Spleen (tissue), 11 donors: ENCODE measurements at regions not wholly inside any gene's neighbourhood (a gene's known extent, or its start where the extent isn't known, plus 50 kb on each side); places are given as distances from the start of the nearest gene placed in this dataset.
A peak's percentile ranks its signal among the peaks of the same experiment; 100 is the strongest.

Experiments used
- DNase-seq: peaks from one replicate; pipeline ENCODE4 v3.0.0-alpha.2; 2020
- H3K27ac ChIP-seq, 8 donors: fragments of 200-600 bp; sonication (generic) in 7 of 8; 1 replicate in 4 of 8; 2 replicates in 4 of 8; pipeline versions ENCODE4 v1.5.0 to v1.8.0; 2016 to 2021; ENCODE audit warnings: inconsistent platforms in 4 of 8, mild to moderate bottlenecking in 4 of 8, moderate library complexity in 1 of 8
- H3K27me3 ChIP-seq, 7 donors: fragments of 200-600 bp; sonication (generic) in 6 of 7; replicated peaks in 1 of 7; 1 replicate in 4 of 7; 2 replicates in 3 of 7; pipeline versions ENCODE4 v1.5.0 to v1.8.0; 2016 to 2021; ENCODE audit warnings: inconsistent platforms in 3 of 7, mild to moderate bottlenecking in 1 of 7
- H3K36me3 ChIP-seq, 6 donors: fragments of 200-600 bp; sonication (generic) in 5 of 6; 1 replicate in 4 of 6; 2 replicates in 2 of 6; pipeline versions ENCODE4 v1.5.0 to v1.8.0; 2016 to 2021; ENCODE audit warnings: inconsistent platforms in 2 of 6
- H3K4me1 ChIP-seq, 6 donors: fragments of 200-600 bp; sonication (generic) in 5 of 6; 1 replicate in 3 of 6; 2 replicates in 3 of 6; pipeline versions ENCODE4 v1.5.0 to v1.8.0; 2016 to 2021; ENCODE audit warnings: inconsistent platforms in 3 of 6
- H3K4me3 ChIP-seq, 8 donors: fragments of 200-600 bp; sonication (generic) in 7 of 8; 1 replicate in 4 of 8; 2 replicates in 4 of 8; pipeline versions ENCODE4 v1.5.0 to v1.8.0; 2016 to 2021; ENCODE audit warnings: inconsistent platforms in 4 of 8, mild to moderate bottlenecking in 4 of 8, moderate library complexity in 2 of 8
- H3K9me3 ChIP-seq, 8 donors: fragments of 200-600 bp; sonication (generic) in 7 of 8; 1 replicate in 4 of 8; 2 replicates in 4 of 8; pipeline versions ENCODE4 v1.5.0 to v1.8.0; 2016 to 2021; ENCODE audit warnings: inconsistent platforms in 4 of 8
- POLR2A ChIP-seq, 3 donors: fragments of 450-650 bp; IDR thresholded peaks; one replicate each; pipeline ENCODE4 v1.5.1; 2017; ENCODE audit warnings: antibody characterized with exemption in 3 of 3, mild to moderate bottlenecking in 1 of 3
- POLR2AphosphoS5 ChIP-seq, 3 donors: sonication (generic); formaldehyde crosslinking; IDR thresholded peaks; one replicate each; pipeline ENCODE4 v1.5.1; 2017; ENCODE audit warnings: antibody characterized with exemption in 3 of 3
- WGBS, 5 donors: extraction: QIAGEN DNeasy Blood & Tissue Kit in 3 of 5; methylation state at CpG; one replicate each; pipeline versions ENCODE4 v1.1.5 to v1.1.7; 2013 to 2018; 5-methylcytosine and 5-hydroxymethylcytosine counted together
- intact Hi-C: fragments of 100-400 bp; cut with DNase I; formaldehyde crosslinking; loops from one replicate; pipeline ENCODE4 v1.15.0; 2023; ENCODE audit warnings: low total_unique reads
- TF ChIP-seq, protein P1 (sequence below), 11 experiments: fragments of 200-600 bp in 7 of 11; fragments of 450-650 bp in 4 of 11; sonication (generic) in 4 of 11; IDR thresholded peaks in 8 of 11; conservative IDR thresholded peaks in 3 of 11; 1 replicate in 7 of 11; 2 replicates in 4 of 11; pipeline versions ENCODE4 v1.4.0 to v1.8.0; 2016 to 2021; ENCODE audit warnings: antibody characterized with exemption in 11 of 11, inconsistent platforms in 4 of 11, mild to moderate bottlenecking in 1 of 11
- donor health status: healthy with polysubstance abuse.
- donor health status: DM: no; HTN: no; CAD: no; lungs with moderate emphysema.
- donor health status: DM: no; HTN: no; CAD: no.
- donor health status: Bipolar disorder and iron deficiency.
- donor health status: healthy.
- donor health status: DM: no; HTN: no; CAD: no.
- donor health status: DM: yes; HTN: yes; CAD: no.

DNA sequence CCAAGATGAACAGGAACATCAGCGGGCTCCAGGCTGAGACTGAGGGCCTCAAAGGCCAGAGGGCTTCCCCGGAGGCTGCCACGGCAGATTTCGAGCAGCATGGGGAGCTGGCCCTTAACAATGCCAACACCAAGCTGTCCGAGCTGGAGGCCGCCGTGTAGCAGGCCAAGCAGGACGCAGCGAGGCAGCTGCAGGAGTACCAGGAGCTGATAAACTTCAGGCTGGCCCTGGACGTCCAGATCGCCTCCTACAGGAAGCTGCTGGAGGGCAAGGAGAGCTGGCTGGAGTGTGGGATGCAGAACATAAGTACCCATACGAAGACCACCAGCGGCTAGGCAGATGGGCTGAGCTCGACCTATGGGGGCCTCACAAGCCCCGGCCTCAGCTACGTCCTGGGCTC, 823.4 kb upstream of the NEGR1 start:
- Histone ChIP-seq H3K4me1 (no peaks in the 10 kb centered on the region), H3K27ac (no peak overlapping the region), H3K4me3 (no peak overlapping the region), H3K27me3 (no peaks in the 10 kb centered on the region), H3K36me3 (no peaks in the 10 kb centered on the region), H3K9me3 (peaks cover 0 to 22% (median 6%) of the 10 kb centered on the region in 8 donors)
- TF ChIP-seq POLR2A (IDR thresholded peaks at IDR 0.05) (no peak), POLR2AphosphoS5 (IDR thresholded peaks at IDR 0.05) (no peak)
- TF ChIP-seq, protein P1, sequence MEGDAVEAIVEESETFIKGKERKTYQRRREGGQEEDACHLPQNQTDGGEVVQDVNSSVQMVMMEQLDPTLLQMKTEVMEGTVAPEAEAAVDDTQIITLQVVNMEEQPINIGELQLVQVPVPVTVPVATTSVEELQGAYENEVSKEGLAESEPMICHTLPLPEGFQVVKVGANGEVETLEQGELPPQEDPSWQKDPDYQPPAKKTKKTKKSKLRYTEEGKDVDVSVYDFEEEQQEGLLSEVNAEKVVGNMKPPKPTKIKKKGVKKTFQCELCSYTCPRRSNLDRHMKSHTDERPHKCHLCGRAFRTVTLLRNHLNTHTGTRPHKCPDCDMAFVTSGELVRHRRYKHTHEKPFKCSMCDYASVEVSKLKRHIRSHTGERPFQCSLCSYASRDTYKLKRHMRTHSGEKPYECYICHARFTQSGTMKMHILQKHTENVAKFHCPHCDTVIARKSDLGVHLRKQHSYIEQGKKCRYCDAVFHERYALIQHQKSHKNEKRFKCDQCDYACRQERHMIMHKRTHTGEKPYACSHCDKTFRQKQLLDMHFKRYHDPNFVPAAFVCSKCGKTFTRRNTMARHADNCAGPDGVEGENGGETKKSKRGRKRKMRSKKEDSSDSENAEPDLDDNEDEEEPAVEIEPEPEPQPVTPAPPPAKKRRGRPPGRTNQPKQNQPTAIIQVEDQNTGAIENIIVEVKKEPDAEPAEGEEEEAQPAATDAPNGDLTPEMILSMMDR (IDR thresholded peaks at IDR 0.05 in 8 of 11, conservative IDR thresholded peaks at IDR 0.05 in 3 of 11): no peak
- no peak for DNase-seq
- 81 to 99% (median 91%) methylated on average over 14 to 16 of the region's 16 CpGs for WGBS, 5 donors
- intact Hi-C loops: no loop called here

DNA sequence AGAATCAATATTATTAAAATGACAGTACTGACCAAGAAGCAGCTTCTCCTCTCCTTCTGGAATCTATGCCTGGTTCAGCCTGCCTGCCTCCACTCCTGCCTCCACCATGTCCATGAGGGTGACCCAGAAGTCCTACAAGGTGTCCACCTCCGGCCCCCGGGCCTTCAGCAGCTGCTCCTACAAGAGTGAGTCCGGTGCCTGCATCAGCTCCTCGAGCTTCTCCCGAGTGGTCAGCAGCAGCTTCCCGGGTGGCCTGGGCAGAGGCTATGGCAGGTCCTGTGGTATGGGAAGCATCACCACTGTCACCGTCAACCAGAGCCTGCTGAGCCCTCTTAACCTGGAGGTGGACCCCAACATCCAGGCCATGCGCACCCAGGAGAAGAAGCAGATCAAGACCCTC, 822.4 kb upstream of the NEGR1 start:
- 89 to 100% (median 96%) methylated on average over 6 to 8 of the region's 8 CpGs for WGBS, 5 donors
- Histone ChIP-seq H3K4me3 (no peak overlapping the region), H3K36me3 (no peaks in the 10 kb centered on the region), H3K27me3 (no peaks in the 10 kb centered on the region), H3K27ac (no peak overlapping the region), H3K9me3 (peaks cover 0 to 22% (median 9%) of the 10 kb centered on the region in 8 donors), H3K4me1 (no peaks in the 10 kb centered on the region)
- TF ChIP-seq POLR2A (IDR thresholded peaks at IDR 0.05) (no peak), POLR2AphosphoS5 (IDR thresholded peaks at IDR 0.05) (no peak)
- TF ChIP-seq, protein P1 (IDR thresholded peaks at IDR 0.05 in 8 of 11, conservative IDR thresholded peaks at IDR 0.05 in 3 of 11): no peak
- peak; percentile 71 for DNase-seq
- intact Hi-C loops: no loop called here

DNA sequence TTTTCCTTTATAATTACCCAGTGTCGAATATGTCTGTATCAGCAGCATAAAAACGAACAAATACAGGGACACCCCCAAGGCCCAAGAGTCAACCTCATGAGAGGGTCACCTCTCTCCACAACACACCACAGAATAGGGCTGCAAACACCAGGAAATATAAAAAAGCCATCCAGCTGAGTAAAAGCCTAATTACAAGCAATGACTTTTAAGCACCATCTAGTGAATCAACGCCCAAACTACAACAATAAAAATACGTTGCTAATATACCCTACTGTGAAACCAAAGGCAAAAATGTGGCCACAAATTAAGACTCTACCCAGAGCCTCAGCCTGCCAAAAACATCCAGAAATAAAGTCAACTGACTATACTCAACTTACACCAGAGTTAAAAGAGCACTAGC, 817.9 kb upstream of the NEGR1 start:
- no peak overlapping the region for H3K27ac ChIP-seq
- no peak overlapping the region for H3K4me3 ChIP-seq
- TF ChIP-seq, protein P1 (IDR thresholded peaks at IDR 0.05 in 8 of 11, conservative IDR thresholded peaks at IDR 0.05 in 3 of 11): no peak
- intact Hi-C loops: no loop called here
- 69 to 77% (median 72%) methylated on average over 4 of the region's 4 CpGs for WGBS, 5 donors
- peaks cover 0 to 8% (median 4%) of the 10 kb centered on the region in 8 donors for H3K9me3 ChIP-seq
- no peak for DNase-seq
- H3K27me3 ChIP-seq: no peaks in the 10 kb centered on the region
- no peaks in the 10 kb centered on the region for H3K36me3 ChIP-seq
- no peaks in the 10 kb centered on the region for H3K4me1 ChIP-seq

- Histone ChIP-seq H3K4me3 (no peak overlapping the region), H3K9me3 (peaks cover 0 to 14% (median 5%) of the 10 kb centered on the region in 8 donors), H3K27me3 (no peaks in the 10 kb centered on the region), H3K36me3 (no peaks in the 10 kb centered on the region), H3K4me1 (no peaks in the 10 kb centered on the region), H3K27ac (no peak overlapping the region)
- no peak for DNase-seq
- TF ChIP-seq POLR2A (IDR thresholded peaks at IDR 0.05) (no peak), POLR2AphosphoS5 (IDR thresholded peaks at IDR 0.05) (no peak)
- TF ChIP-seq, protein P1 (IDR thresholded peaks at IDR 0.05 in 8 of 11, conservative IDR thresholded peaks at IDR 0.05 in 3 of 11): no peak
- intact Hi-C loops: no loop called here
These were observed 815.6 kb upstream of the NEGR1 start for GRCh38 chr1:73097917-73098316.
